GM19324 (cell line): ENCODE measurements at regions not wholly inside any gene's neighbourhood (a gene's known extent, or its start where the extent isn't known, plus 50 kb on each side); places are given as distances from the start of the nearest gene placed in this dataset.
A peak's percentile ranks its signal among the peaks of the same experiment; 100 is the strongest.

Experiments
- ATAC-seq: cut with Tn5 transposase; IDR thresholded peaks from one replicate; pipeline ENCODE4 v1.9.1; 2021; ENCODE audit warnings: mild to moderate bottlenecking, moderate library complexity; ENCODE audit not compliant: unreplicated experiment, low FRiP score

DNA sequence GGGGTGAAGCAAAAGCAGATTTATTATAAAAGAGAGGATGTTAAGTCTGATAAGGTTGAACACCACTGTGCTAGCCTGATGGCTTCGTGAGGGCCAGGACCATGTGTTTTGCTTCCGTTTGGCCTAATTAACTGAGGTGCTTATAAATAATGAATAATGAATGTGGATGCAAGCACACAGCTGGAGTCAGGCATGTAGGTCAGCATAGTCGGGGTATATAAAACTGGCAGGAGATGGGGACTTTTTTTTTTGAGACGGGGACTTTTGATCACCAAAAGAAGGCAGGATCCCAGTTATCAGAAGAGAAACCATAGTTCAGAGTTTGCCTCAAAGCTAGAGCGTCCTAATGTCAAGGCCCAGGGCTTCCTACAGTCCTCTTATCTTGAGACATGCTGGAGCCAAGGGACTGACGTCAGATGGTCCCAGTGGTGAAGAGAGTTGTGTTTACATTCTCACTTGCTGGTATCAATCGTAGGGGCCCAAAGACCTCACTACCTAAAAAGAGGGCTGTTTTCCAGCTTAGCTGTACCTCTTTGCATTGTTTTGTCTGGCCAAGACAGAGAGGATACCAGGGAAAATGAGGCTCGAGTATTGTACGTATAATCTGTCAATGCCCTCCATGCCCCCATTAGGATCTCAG lies 50.4 kb downstream of the RTL9 start:
- ATAC-seq, result no peak

DNA sequence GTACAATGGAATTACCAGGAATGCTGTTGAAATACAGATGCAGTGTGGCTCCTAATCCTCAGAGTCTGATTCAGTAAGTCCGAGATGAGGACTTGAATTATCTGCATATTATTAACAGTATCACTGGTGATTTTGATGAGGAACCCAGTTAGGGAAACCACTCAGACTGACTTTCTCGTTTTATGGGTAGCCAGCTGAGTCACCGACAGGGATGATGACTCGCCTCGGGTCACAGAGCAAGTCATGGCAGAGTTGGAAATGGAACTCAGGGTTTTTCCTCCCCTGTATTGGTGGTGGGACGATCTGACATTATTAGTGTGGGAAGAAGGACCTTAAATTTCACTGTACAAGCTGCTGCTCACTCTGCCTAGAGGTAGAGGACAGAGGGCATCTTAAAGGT lies 51.3 kb downstream of the RTL9 start:
- ATAC-seq, result no peak

DNA sequence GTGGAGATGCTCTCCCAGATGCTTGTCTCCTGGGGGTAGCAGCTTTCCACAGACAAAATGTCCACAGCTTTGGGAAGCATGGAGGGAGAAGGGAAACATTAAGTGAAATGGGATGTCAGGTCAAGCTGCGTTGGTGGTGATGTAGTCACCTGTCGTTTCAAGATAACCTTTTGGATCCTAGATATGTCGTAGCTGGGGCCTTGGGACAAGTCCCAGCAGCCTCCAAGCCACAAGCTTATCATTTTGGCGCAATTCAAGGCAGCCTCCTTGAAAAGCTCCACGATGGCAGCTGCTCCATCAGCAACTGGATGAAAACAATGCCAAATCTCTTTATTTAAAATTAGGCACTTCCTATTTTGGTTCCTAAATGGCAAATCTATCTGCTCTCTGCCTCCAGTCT lies 52.0 kb downstream of the RTL9 start:
- ATAC-seq, result no peak

DNA sequence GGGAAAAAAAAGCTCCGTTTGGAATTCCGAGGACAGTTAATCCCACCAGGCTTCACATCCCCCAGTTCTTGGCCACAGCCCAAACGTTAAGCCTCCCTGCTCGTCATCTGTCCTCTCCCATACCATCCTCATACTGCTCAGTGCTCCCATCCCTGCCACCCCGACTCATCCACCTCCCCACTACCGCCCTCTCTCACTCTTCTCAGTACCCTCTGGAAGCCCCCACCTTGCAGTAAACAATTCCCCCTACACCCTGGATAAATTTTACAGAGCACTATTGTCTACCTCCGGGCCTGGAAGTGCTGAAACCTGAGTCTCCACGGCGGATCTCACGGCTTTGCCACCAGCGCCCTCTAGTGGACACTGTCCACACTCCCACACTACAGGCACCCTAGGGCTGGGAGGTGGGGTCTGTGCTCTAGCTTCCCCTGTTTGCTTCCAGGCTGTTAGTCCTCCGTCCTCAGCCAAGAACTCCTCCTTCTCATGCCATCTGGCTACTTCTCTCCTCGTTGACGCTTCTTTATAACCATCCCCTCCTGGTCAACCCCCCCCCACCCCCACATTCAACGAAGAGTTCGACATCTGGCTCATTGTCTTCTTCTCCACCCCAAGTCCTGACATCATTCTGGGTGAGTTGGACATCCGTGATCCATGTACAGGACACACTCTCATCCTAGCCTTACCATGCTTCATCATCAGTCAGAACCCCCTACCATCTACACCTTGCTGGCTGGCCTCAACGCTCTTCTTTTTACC lies 54.5 kb downstream of the RTL9 start:
- ATAC-seq, result peak; percentile 46

DNA sequence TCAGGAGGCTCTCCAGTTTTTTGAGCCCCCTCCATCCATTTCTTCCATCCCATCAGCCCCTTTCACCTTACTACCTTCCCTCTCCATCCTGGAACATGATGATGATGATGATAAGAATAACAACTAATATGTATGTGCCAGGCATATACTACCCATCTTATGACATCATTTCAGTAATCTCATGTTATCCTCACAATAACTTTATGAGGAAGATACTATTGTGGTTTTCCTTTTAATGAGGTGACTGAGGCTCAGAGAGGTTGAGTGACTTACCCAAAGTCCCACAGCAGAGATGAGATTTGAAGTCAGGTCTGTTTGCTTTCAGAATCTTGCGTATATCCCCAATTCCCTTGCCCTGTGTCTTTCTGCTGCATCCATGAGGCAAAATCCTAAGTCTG lies 55.1 kb downstream of the RTL9 start:
- ATAC-seq, result no peak

DNA sequence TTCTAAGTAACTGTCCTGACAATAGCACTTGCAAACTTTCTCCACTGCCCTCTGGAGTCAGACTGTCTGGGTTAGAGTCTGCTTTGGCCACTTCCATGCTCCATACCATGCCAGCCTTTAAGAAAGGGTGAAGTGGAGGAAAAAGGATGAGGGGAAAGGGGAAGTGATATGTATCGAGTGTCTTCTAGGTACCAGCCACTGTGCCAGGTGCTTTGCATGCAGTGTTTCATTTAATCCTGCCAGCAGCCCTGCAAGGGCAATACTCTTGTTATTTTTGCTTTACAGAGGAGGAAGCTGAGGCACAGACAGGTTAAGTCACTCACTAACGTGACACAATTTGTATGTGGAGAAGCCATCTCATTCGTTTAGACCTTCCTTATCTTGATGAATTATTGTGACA lies 55.6 kb downstream of the RTL9 start:
- peak; percentile 67 for ATAC-seq

DNA sequence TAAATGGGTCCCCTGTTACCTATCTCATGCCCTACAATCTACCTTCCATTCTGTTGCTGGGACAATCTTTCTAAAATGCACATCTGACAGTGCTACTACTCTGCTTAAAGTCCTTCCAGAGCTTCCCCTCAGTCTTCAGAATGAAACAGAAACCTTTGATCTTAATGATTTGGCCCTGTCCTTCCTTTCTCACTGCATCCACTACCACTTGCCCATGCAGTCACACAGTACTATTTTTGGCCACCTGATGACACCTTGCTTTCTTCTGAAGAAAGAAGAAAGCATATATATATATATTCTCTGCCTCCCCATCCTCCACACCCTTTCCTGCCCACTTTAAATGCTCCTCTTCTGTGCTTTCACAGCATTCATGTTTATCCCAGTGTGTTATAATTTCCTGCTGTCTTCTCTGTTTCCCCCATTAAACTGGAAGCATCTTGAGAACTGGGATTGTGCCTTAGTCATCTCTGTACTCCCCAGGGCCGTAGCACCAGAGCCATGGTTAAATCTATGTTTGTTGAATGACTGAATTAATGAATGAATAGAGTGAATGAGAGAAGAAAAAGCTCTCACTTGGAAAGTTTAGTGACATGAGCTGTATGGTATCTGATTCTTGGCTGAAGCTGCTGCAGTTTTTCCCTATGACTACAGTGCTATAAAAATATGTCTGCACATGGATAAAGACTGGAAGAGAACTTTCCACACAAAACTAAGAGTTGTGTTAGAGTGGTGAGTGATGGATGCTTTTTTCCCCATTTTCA lies 56.2 kb downstream of the RTL9 start:
- peak; percentile 74 for ATAC-seq

DNA sequence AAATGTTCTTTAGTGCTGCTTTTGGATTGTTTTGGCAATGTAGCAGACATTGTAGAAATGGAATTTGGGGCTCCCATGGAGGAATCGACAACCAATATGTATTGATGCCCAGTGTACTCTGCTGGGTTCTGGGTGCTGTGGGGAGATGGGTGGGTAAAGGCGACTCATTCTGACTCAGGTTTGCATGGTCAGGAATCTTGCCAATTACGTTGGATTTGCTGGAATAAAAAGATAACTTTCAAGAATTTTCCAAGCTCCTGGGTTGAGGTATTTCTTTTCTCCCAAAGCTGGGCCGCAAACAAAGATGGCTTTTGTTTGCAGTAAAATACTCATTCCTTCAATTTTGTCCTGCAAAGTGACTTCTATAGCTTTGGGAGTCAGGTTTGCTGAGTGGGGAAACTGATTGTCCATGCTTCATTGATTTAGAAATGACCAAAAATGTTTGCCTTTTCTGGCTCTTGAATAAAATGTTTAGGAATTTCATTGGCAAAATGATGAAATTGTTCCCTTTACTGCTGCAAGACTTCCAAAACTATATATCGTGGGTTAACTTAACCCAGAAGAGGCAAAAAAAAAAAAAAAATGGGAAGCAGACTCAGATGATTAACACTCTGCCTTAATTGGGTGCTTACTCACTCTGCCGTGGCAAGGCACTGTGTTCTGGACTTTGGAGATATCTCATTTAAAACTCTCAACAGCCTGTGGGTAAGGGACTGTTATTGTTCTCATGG lies 57.0 kb downstream of the RTL9 start:
- no peak for ATAC-seq

DNA sequence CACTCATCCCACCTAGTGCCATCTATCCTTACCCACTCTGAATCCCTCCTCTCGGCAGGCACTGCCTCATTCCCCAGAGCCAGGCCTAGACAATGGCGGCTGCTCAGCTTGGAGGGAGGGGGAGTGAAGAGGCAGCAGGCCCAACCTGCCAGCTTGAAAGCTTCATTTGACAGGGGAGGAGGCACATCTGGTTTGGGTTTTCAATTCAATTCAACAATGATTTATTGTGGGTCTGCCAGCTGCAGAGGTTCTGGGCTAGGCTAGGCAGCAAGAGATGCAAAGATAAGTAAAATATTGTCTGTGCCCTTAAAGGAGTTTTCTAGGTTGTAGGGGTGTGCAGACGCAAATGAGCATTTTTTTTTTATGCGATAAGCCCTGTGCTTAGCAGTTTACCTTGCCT lies 58.5 kb downstream of the RTL9 start:
- no peak for ATAC-seq

DNA sequence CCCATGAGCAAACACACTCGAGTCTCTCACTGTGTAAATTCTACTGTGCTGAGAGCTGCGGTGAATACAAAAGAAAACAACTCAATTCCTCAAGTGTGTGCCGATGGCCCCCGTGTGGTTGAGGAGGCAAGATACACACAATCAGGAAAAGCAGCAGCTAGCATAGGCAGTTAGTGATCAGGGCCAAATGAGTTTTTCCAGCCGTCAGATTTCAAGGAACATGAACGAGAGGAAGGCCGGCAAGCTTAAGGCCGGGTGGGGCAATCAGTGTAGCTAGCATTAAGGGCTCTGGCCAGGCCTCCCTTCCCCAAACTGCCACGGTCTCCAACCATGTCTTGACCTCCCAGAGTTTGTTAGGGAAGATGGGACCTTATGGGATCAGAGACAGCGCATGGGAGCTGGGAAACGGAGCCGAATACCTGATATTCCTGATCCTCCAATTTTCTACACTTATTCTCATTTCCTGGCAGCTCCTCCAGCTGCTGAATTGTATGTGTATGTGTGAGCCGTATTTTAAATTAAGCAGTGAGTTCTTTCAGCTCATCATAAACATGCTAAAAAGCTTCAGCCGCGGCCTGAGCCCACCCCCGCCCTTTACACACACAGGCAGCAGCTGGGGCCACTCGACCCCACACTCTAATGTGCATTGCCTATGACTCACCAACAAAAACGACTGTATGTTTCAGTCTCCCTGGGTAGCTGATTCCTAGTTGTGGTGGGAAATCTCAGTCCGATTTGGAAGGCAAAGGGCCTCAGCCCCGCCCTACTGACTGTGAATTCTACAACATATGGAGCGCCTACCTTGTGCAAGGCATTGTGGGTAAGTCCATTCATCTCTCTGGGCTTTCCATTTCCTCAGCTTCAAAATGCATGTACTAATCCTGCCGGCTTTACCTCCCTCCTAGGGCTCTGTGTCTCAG lies 59.9 kb downstream of the RTL9 start:
- ATAC-seq, result no peak

DNA sequence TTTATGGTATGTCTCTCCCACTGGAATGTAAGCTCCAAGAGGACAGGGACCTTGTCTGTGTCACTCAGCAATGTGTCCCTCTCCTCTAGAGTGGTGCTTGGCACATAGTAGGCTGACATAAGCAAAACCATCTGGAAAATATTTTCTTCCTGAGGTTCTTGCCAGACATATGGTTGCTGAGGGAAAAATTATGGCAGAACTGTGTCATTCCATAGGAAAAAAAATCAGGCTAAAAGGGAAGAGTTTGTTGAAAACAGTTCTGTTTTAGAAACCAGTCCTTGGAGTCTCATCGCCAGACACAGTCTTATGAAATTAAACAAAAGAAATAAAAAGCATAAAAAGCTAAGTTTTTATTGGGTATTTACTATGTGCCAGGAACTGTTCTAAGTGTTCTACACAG lies 60.9 kb downstream of the RTL9 start:
- no peak for ATAC-seq

DNA sequence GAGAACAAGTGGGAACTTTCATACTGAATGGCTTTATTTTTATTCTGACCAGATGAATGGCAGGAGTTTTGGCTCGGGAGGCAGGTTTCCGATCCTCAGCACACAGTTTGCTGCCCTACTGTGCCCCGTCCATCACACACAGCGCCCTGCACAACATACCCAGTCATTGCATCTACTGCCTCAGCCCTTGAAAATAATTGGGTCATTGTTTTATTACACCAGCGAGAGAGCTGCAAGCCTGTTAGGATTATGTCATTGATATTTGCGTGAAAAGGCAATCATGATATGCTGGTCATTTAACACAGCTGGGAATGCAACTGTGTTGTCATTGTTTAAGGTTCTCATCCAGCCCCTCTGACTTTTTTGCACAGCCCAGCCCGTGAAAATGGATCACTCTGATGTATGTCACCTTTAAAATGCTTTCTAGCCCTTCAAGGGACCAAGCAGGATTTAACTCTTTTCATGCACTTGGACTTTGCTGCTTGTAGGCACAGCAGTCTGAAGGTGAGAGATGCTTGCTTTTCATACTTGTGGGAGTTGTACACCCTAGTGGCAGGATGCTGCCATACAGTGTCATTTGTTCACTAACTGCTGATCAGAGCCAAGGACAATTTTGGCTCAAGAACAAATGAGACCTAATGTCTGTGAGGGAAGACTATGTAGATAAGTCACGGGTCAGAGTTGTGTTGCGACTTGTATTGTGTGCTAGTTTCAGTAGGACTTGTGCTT lies 62.3 kb downstream of the RTL9 start:
- ATAC-seq, result no peak

DNA sequence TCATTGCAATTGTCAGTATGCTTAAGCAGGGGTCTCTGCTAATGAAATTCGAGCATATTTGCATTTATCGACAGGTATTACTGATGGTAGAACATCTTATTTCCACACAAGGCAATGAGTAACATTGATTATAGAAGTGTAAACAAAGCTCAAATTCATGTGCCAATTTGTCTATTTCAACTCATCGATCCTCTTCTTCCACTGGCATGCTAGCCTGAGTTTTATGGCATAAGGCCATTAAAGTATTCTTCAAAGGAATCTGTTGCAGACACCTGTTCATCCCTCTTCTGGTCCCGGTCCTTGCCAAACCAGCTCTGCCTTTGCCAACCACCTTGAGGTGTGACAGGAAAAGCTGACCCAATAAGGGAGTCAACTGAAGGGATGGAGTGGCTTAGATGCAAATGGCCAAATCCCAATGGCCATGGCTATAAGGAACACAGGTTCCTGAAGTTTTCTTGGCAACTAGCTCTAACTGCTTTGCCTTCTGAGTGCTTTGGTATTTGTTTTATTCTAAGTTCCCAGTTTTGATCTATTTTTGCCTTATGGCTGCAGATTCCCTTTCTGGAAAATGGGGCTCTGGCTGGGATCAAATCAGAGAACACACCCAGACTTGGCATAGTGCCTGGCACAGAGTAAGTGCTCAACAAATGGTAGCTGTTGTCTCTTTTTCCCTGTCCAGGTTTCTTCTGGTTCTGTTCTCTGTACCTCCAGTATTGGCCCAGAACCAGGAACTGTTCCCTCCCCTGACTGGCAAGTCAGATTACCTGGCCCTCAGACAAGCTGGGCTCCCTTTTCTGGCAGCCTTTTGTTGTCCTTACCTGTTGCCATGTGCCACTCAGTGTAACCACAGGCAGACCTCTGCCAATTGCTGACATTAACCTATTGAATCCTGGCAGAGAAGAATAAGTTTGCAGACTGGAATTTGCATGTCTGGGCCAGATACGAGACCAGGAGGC lies 63.1 kb downstream of the RTL9 start:
- ATAC-seq, result no peak

DNA sequence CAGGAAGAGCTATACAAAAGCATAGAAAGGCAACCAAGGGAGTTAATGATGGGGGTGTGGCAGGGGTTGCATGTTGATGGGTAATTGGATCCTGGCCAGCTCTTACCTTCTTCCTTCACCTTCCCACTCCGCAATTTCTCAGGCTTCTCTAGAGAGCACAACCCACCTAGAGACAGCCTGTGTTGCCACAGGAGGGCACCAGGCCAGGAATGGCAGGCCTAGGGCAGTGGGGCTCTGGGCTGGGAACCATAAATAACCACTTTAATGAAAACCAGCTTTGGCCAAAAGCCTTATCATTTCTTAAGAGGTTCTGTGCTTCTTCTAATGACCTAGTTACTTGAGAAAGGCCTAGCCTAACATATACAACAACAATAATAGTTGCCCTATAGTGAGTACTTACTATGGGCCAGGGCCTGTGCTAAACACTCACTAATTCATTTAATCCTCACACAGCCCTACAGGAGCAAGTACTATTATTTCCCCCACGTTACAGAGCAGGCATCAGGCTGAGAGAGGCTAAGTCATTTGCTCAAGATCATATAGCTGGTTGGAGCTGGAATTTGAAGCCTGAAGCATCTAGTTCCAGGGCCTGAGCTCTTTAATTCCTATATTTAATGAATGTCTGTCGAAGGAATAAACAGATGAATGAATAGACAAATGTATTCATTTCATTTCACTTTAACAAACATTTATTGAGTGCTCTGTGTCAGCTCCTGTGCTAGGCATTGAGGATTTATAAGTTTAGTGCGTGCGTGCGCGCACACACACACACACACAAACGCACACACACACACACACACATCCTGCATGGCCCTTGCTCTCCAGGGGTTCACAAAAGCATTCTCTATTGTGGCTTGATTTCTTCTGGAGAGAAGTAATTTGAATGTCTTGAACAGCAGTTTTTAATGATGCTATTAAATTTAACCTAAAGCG lies 66.8 kb downstream of the RTL9 start:
- no peak for ATAC-seq

DNA sequence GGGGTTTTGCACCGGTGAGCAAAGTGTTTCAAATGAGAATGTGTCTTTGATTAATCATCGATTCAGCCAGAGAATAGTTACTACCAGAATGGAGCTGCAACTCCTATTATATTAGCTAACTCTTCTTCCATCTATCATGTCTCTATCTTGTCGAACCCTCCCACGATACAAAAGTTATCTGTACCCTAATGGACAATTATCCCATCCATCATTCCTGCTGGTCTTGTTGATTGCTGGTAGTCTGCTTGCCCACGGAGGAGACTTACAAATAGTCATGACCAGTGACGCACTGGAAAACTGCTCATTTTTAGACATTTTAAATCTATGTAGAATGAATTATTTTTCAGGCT lies 67.5 kb downstream of the RTL9 start:
- no peak for ATAC-seq

DNA sequence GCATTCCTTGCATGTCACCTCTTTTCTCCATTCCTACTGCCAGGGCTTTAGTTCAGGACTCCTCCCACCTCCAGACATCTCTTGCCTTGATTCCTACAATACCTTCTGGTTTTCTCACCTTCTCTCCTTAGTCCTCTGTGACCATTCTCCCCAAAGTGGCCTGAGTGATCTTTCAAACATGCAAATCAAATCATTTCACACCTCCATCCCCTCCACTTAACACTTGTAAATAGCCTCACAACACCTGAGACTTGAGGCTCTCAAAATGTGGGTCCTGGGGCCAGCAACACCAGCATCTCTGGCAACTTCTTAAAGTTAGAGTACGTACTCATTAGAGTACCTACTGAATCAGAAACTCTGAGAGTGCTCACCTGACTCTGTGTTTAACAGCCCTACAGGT lies 68.4 kb downstream of the RTL9 start:
- no peak for ATAC-seq

DNA sequence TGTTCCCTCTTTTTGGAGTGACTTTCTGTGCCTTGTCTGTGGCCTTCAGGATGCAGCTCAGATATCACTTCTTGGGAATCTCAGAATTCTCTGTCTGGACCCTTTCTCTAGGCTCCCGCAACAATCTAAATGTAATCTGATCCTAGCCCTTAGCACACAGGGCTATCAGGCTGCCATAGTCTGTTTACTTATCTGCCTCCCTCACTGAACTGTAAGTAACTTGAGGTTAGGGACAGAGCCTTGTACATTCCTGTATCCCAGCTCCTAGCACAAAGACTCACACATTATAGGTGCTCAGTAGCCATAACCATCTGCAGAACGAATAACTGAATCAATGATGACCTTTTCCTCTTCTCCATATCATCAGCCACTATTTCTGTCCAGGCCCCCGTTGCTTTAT lies 69.5 kb downstream of the RTL9 start:
- no peak for ATAC-seq
